Stimulated activated CD4-positive, alpha-beta T cell treated with anti-CD3 and anti-CD28 coated beads, Interleukin-12 subunit alpha, Interleukin-12 subunit beta, amount 100 ng/mL, for 48 hours (primary cell): ENCODE measurements at regions not wholly inside any gene's neighbourhood (a gene's known extent, or its start where the extent isn't known, plus 50 kb on each side); places are given as distances from the start of the nearest gene placed in this dataset.
"Not testable (repeated sequence)": the region's sequence is repeated elsewhere in the genome, so short reads cannot be mapped to it uniquely, and the experiment has no call there.

Source experiments
- DNase-seq, 3 donors: peaks; one replicate each; pipeline ENCODE4 v3.0.0-alpha.2; 2020; ENCODE audit warnings: low read depth in 2 of 3, low spot score in 1 of 3

- DNase-seq: no peak
Measured at GRCh38 chrX:139475432-139475831, 55.1 kb upstream of the F9 start.

- DNase-seq: not testable (repeated sequence)
Measured at GRCh38 chrX:139461945-139462344, 68.6 kb upstream of the F9 start.

- no peak for DNase-seq
Measured at GRCh38 chrX:139454743-139455142, 75.8 kb upstream of the F9 start.

GRCh38 chrX:139448996-139449395, 81.5 kb upstream of the F9 start:
- DNase-seq: no peak

- DNase-seq: no peak
Measured at GRCh38 chrX:139446832-139447231, 83.7 kb upstream of the F9 start.

GRCh38 chrX:139429913-139430312, 100.6 kb upstream of the F9 start:
- DNase-seq: no peak

- no peak for DNase-seq
Measured at GRCh38 chrX:139423186-139423585, 107.4 kb upstream of the F9 start.

- DNase-seq: not testable (repeated sequence)
Measured at GRCh38 chrX:139398258-139398657, 132.3 kb upstream of the F9 start.

- no peak for DNase-seq
Measured at GRCh38 chrX:139388254-139388653, 142.3 kb upstream of the F9 start.

- no peak for DNase-seq
Measured at GRCh38 chrX:139382529-139382928, 148.0 kb upstream of the F9 start.

- not testable (repeated sequence) for DNase-seq
Measured at GRCh38 chrX:139376547-139376946, 154.0 kb upstream of the F9 start.

GRCh38 chrX:139360356-139360755, 170.2 kb upstream of the F9 start:
- DNase-seq: no peak

GRCh38 chrX:139342594-139342991, 187.9 kb upstream of the F9 start:
- DNase-seq: not testable (repeated sequence)

GRCh38 chrX:139341855-139342593, 188.5 kb upstream of the F9 start:
- not testable (repeated sequence) for DNase-seq

GRCh38 chrX:139332441-139332840, 198.1 kb upstream of the F9 start:
- no peak for DNase-seq

GRCh38 chrX:139327355-139327754, 203.2 kb upstream of the F9 start:
- no peak for DNase-seq

GRCh38 chrX:139324756-139325155, 205.8 kb upstream of the F9 start:
- no peak for DNase-seq

GRCh38 chrX:139320661-139321354, 209.7 kb upstream of the F9 start:
- DNase-seq: not testable (repeated sequence)

- DNase-seq: not testable (repeated sequence)
Measured at GRCh38 chrX:139306675-139307074, 223.9 kb upstream of the F9 start.

GRCh38 chrX:139304471-139304870, 226.1 kb upstream of the F9 start:
- DNase-seq: no peak

GRCh38 chrX:139299309-139299708, 231.2 kb upstream of the F9 start:
- DNase-seq: no peak

GRCh38 chrX:139298437-139298836, 232.1 kb upstream of the F9 start:
- DNase-seq: no peak

GRCh38 chrX:139297638-139298037, 232.9 kb upstream of the F9 start:
- DNase-seq: no peak
